ENCODE measurements at regions not wholly inside any gene's neighbourhood (a gene's known extent, or its start where the extent isn't known, plus 50 kb on each side); places are given as distances from the start of the nearest gene placed in this dataset.

GRCh38 chr1:222109836-222110235 is 367.9 kb upstream of the DUSP10 start:
- TF ChIP-seq RARB (CRISPR knock-in tag; IDR thresholded peaks at IDR 0.05) (no peak), SNAI2 (CRISPR knock-in tag; IDR thresholded peaks at IDR 0.05) (no peak), ISL1 (CRISPR knock-in tag; IDR thresholded peaks at IDR 0.05) (no peak), ZNF8 (CRISPR knock-in tag; IDR thresholded peaks at IDR 0.05) (no peak)
- ATAC-seq = no peak

GRCh38 chr1:222107975-222108374 is 366.1 kb upstream of the DUSP10 start:
- TF ChIP-seq TCF4 (CRISPR knock-in tag; IDR thresholded peaks at IDR 0.05; ENCODE audit: borderline replicate concordance) (no peak), ARNTL (CRISPR knock-in tag; IDR thresholded peaks at IDR 0.05; ENCODE audit: borderline replicate concordance, low read depth) (no peak), CSDC2 (CRISPR knock-in tag; IDR thresholded peaks at IDR 0.05) (no peak), TSHZ2 (CRISPR knock-in tag; IDR thresholded peaks at IDR 0.05) (no peak), RARB (CRISPR knock-in tag; IDR thresholded peaks at IDR 0.05) (no peak), ZNF70 (CRISPR knock-in tag; IDR thresholded peaks at IDR 0.05) (no peak), ZNF8 (CRISPR knock-in tag; IDR thresholded peaks at IDR 0.05) (no peak), ZFP3 (CRISPR knock-in tag; IDR thresholded peaks at IDR 0.05) (no peak), ZFP30 (CRISPR knock-in tag; IDR thresholded peaks at IDR 0.05) (no peak), PPARA (CRISPR knock-in tag; IDR thresholded peaks at IDR 0.05; ENCODE audit: borderline replicate concordance) (no peak), BACH2 (CRISPR knock-in tag; IDR thresholded peaks at IDR 0.05; ENCODE audit: borderline replicate concordance) (no peak), TOX (CRISPR knock-in tag; IDR thresholded peaks at IDR 0.05; ENCODE audit: borderline replicate concordance) (no peak), CSRNP3 (CRISPR knock-in tag; IDR thresholded peaks at IDR 0.05) (no peak), GLIS3 (CRISPR knock-in tag; IDR thresholded peaks at IDR 0.05) (no peak), CREB5 (CRISPR knock-in tag; IDR thresholded peaks at IDR 0.05; ENCODE audit: low read depth) (no peak), OSR1 (CRISPR knock-in tag; IDR thresholded peaks at IDR 0.05) (no peak), ESRRG (CRISPR knock-in tag; IDR thresholded peaks at IDR 0.05) (no peak), SNAI2 (CRISPR knock-in tag; IDR thresholded peaks at IDR 0.05) (no peak)
- ATAC-seq = no peak; the same call in 1 of the 3 replicates

- TF ChIP-seq PATZ1 (CRISPR knock-in tag; IDR thresholded peaks at IDR 0.05; ENCODE audit: borderline replicate concordance) = no peak
- no peak for TF ChIP-seq ZFP3 (CRISPR knock-in tag; IDR thresholded peaks at IDR 0.05)
- TF ChIP-seq ISL1 (CRISPR knock-in tag; IDR thresholded peaks at IDR 0.05) = no peak
- TF ChIP-seq OSR1 (CRISPR knock-in tag; IDR thresholded peaks at IDR 0.05) = no peak
- TF ChIP-seq POU6F1 (CRISPR knock-in tag; IDR thresholded peaks at IDR 0.05; ENCODE audit: borderline replicate concordance, low read depth) = no peak
- TF ChIP-seq CSRNP3 (CRISPR knock-in tag; IDR thresholded peaks at IDR 0.05) = no peak
- ATAC-seq = no peak; the same call in 1 of the 3 replicates
These were observed 365.4 kb upstream of the DUSP10 start for GRCh38 chr1:222107267-222107666.

Measured in SK-N-SH treated with all-trans-retinoic acid at 6 μM for 48 hours (cell line).